GM23338 (cell line): ENCODE measurements at regions not wholly inside any gene's neighbourhood (a gene's known extent, or its start where the extent isn't known, plus 50 kb on each side); places are given as distances from the start of the nearest gene placed in this dataset.

Experiments
- ATAC-seq: fragments of 200-7000 bp; cut with Tn5 transposase; 3 replicates; pipeline ENCODE4 v1.9.1; 2020
- DNase-seq: peaks from one replicate; pipeline ENCODE4 v3.0.0-alpha.2; 2015; ENCODE audit warnings: low spot score
- H2AFZ ChIP-seq: fragments of 200-600 bp; sonication (generic); 2 replicates; pipeline ENCODE4 v1.8.0; 2016; ENCODE audit warnings: antibody characterized with exemption, mild to moderate bottlenecking, moderate library complexity
- H3F3A ChIP-seq: fragments of 200-600 bp; sonication (generic); replicated peaks from 2 replicates; pipeline ENCODE4 v1.8.0; 2017; ENCODE audit warnings: antibody characterized with exemption, mixed run types, low read depth
- H3K27ac ChIP-seq: fragments of 200-600 bp; sonication (generic); 2 replicates; pipeline ENCODE4 v1.6.1; 2016; ENCODE audit warnings: low read depth
- H3K27me3 ChIP-seq: fragments of 200-600 bp; sonication (generic); 2 replicates; pipeline ENCODE4 v1.8.0; 2016; ENCODE audit warnings: mild to moderate bottlenecking, mixed run types, moderate library complexity; ENCODE audit not compliant: insufficient read depth
- H3K36me3 ChIP-seq: fragments of 200-600 bp; sonication (generic); 2 replicates; pipeline ENCODE4 v1.8.0; 2016; ENCODE audit warnings: mild to moderate bottlenecking; ENCODE audit not compliant: insufficient read depth
- H3K4me1 ChIP-seq: fragments of 200-600 bp; sonication (generic); 2 replicates; pipeline ENCODE4 v1.8.0; 2016; ENCODE audit warnings: mild to moderate bottlenecking, moderate library complexity; ENCODE audit not compliant: insufficient read depth
- H3K4me2 ChIP-seq: fragments of 200-600 bp; sonication (generic); 2 replicates; pipeline ENCODE4 v1.7.1; 2017; ENCODE audit warnings: mixed run types
- H3K4me3 ChIP-seq: fragments of 200-600 bp; sonication (generic); 2 replicates; pipeline ENCODE4 v1.6.1; 2016; ENCODE audit warnings: mixed run types
- H3K79me2 ChIP-seq: fragments of 200-600 bp; sonication (generic); replicated peaks from 2 replicates; pipeline ENCODE4 v1.8.0; 2017; ENCODE audit warnings: mild to moderate bottlenecking; ENCODE audit not compliant: insufficient read depth
- H3K9me2 ChIP-seq: fragments of 200-600 bp; sonication (generic); 2 replicates; pipeline ENCODE4 v1.8.0; 2017; ENCODE audit not compliant: insufficient read depth
- H4K20me1 ChIP-seq: fragments of 200-600 bp; sonication (generic); replicated peaks from 2 replicates; pipeline ENCODE4 v1.8.0; 2017; ENCODE audit warnings: mild to moderate bottlenecking; ENCODE audit not compliant: insufficient read depth
- H3K27ac Mint-ChIP-seq: 2 replicates; pipeline ENCODE4 v1.8.0; 2020; ENCODE audit warnings: inconsistent platforms, mild to moderate bottlenecking, moderate library complexity, mixed read lengths
- H3K27me3 Mint-ChIP-seq: 3 replicates; pipeline ENCODE4 v1.8.0; 2022; ENCODE audit warnings: low read depth, mild to moderate bottlenecking, moderate library complexity, mixed read lengths, inconsistent platforms; ENCODE audit not compliant: insufficient read depth, poor library complexity
- H3K36me3 Mint-ChIP-seq: 3 replicates; pipeline ENCODE4 v1.8.0; 2021; ENCODE audit warnings: low read depth, mild to moderate bottlenecking, inconsistent platforms, moderate library complexity, mixed read lengths
- H3K4me1 Mint-ChIP-seq: 3 replicates; pipeline ENCODE4 v1.8.0; 2020; ENCODE audit warnings: mild to moderate bottlenecking, inconsistent platforms, mixed read lengths
- H3K4me3 Mint-ChIP-seq: 3 replicates; pipeline ENCODE4 v1.8.0; 2021; ENCODE audit warnings: moderate library complexity, mild to moderate bottlenecking, inconsistent platforms, mixed read lengths
- H3K9me3 Mint-ChIP-seq: 3 replicates; pipeline ENCODE4 v1.8.0; 2020; ENCODE audit warnings: moderate library complexity, mild to moderate bottlenecking, inconsistent platforms, mixed read lengths
- CREB1 ChIP-seq: fragments of 250-450 bp; sonication (Bioruptor Pico); IDR thresholded peaks from 2 replicates; pipeline ENCODE4 v1.5.0; 2020; ENCODE audit warnings: low read depth, mild to moderate bottlenecking, moderate library complexity
- CTCF ChIP-seq, 2 experiments: fragments of 200-600 bp in 1 of 2; sonication (generic) in 1 of 2; conservative IDR thresholded peaks; 2 replicates each; pipeline versions ENCODE4 v1.5.1 to v1.6.1; 2016 to 2017; ENCODE audit warnings: antibody characterized with exemption in 2 of 2, low read depth in 2 of 2, mild to moderate bottlenecking in 2 of 2, moderate library complexity in 1 of 2
- ETS1 ChIP-seq: IDR thresholded peaks from 2 replicates; pipeline ENCODE4 v1.6.1; 2016; ENCODE audit warnings: antibody characterized with exemption
- EZH2 ChIP-seq: fragments of 200-600 bp; sonication (generic); IDR thresholded peaks from one replicate; pipeline ENCODE4 v1.8.0; 2017; ENCODE audit warnings: antibody characterized with exemption, mild to moderate bottlenecking, low read depth; ENCODE audit not compliant: unreplicated experiment
- EZH2phosphoT487 ChIP-seq: fragments of 200-600 bp; sonication (generic); IDR thresholded peaks from one replicate; pipeline ENCODE4 v1.8.1; 2018; ENCODE audit warnings: antibody characterized with exemption; ENCODE audit not compliant: unreplicated experiment
- JUNB ChIP-seq: IDR thresholded peaks from one replicate; pipeline ENCODE4 v1.6.1; 2016; ENCODE audit warnings: antibody characterized with exemption; ENCODE audit not compliant: unreplicated experiment
- NANOG ChIP-seq: IDR thresholded peaks from 2 replicates; pipeline ENCODE4 v1.6.1; 2016; ENCODE audit warnings: antibody characterized with exemption, borderline replicate concordance
- POLR2AphosphoS5 ChIP-seq: IDR thresholded peaks from 2 replicates; pipeline ENCODE4 v1.6.1; 2016; ENCODE audit warnings: antibody characterized with exemption, low read depth
- REST ChIP-seq: IDR thresholded peaks from one replicate; pipeline ENCODE4 v1.6.1; 2018; ENCODE audit warnings: antibody characterized with exemption; ENCODE audit not compliant: unreplicated experiment
- STAT1 ChIP-seq: IDR thresholded peaks from one replicate; pipeline ENCODE4 v1.6.1; 2016; ENCODE audit warnings: antibody characterized with exemption; ENCODE audit not compliant: unreplicated experiment
- ZNF114 ChIP-seq: fragments of 250-450 bp; sonication (Bioruptor Pico); IDR thresholded peaks from 2 replicates; pipeline ENCODE4 v1.5.0; 2020; ENCODE audit warnings: mild to moderate bottlenecking, moderate library complexity
- ZNF331 ChIP-seq: fragments of 250-450 bp; sonication (Bioruptor Pico); IDR thresholded peaks from 2 replicates; pipeline ENCODE4 v1.5.0; 2020; ENCODE audit warnings: low read depth, mild to moderate bottlenecking, moderate library complexity
- ZNF462 ChIP-seq: fragments of 250-450 bp; sonication (Bioruptor Pico); IDR thresholded peaks from 2 replicates; pipeline ENCODE4 v1.5.0; 2020; ENCODE audit warnings: mild to moderate bottlenecking, moderate library complexity

- Histone ChIP-seq H3K4me2 (no peak overlapping the region), H3K4me3 (no peak overlapping the region), H2AFZ (no peak overlapping the region), H3K79me2 (no peaks in the 10 kb centered on the region), H3K36me3 (no peaks in the 10 kb centered on the region), H3K27me3 (no peaks in the 10 kb centered on the region), H3K4me1 (no peaks in the 10 kb centered on the region; the same call in 1 of the 2 replicates), H3K9me2 (no peaks in the 10 kb centered on the region), H4K20me1 (no peaks in the 10 kb centered on the region), H3F3A (no peaks in the 10 kb centered on the region), H3K27ac (no peak overlapping the region)
- peaks cover 4% of the 10 kb centered on the region; the same call in 1 of the 3 replicates for H3K4me1 Mint-ChIP-seq
- no peak overlapping the region for H3K4me3 Mint-ChIP-seq
- TF ChIP-seq EZH2phosphoT487 (no peak), EZH2 (no peak), CTCF (conservative IDR thresholded peaks at IDR 0.05; ENCODE audit: low read depth in 2 of 2) (no peak), POLR2AphosphoS5 (no peak), ZNF462 (CRISPR knock-in tag) (no peak), NANOG (no peak), ZNF331 (CRISPR knock-in tag) (no peak), STAT1 (no peak), ZNF114 (CRISPR knock-in tag) (no peak), ETS1 (no peak), CREB1 (CRISPR knock-in tag) (no peak), REST (no peak), JUNB (no peak)
- no peaks in the 10 kb centered on the region for H3K9me3 Mint-ChIP-seq
- H3K27me3 Mint-ChIP-seq = no peaks in the 10 kb centered on the region
- H3K36me3 Mint-ChIP-seq = no peaks in the 10 kb centered on the region
- DNase-seq (no peak), ATAC-seq (no peak)
- no peak overlapping the region for H3K27ac Mint-ChIP-seq
These were observed 860.8 kb upstream of the MAP3K7 start for GRCh38 chr6:91447530-91448254.
